HG03108 (cell line): ENCODE measurements at regions not wholly inside any gene's neighbourhood (a gene's known extent, or its start where the extent isn't known, plus 50 kb on each side); places are given as distances from the start of the nearest gene placed in this dataset.
"Not testable (repeated sequence)": the region's sequence is repeated elsewhere in the genome, so short reads cannot be mapped to it uniquely, and the experiment has no call there.

Experiments used
- ATAC-seq: cut with Tn5 transposase; IDR thresholded peaks from one replicate; pipeline ENCODE4 v1.9.1; 2021; ENCODE audit warnings: moderate library complexity; ENCODE audit not compliant: unreplicated experiment

DNA sequence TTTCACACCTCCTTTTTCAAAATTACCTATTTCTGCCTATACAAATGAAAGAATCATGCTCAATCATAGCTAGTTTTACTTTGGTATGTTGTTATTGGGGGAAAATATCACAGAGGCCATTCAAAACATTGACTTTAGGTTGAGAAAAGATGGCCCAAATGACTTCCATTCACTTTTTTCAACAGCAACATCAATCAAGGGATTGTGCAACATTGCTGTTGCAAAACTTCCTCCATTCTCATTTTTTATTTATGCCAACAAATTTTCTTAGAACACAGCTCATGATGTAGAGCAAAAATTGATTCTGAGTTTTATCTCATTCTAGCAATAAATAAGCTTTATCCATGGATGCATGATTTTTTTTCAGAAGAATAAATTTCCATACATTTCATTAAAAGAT lies 93.6 kb upstream of the RORB start:
- no peak for ATAC-seq

DNA sequence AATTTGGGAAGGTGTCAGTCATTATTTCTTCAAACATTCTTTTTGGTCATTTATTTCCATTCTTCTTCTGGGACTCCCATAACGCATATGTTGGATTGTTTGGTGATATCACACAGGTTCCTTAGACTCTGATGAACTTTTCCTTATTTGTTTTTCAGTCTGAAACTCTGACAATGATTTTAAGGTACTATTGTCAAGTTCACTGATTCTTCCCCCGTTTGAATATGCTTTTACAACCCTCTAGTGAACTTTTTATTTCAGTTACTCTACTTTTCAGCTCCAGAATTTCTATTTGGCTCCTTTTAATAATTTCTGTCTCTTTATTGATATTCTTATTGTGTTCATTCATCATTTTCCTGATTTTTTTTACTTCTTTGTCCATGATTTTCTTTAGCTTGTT lies 92.5 kb upstream of the RORB start:
- no peak for ATAC-seq

DNA sequence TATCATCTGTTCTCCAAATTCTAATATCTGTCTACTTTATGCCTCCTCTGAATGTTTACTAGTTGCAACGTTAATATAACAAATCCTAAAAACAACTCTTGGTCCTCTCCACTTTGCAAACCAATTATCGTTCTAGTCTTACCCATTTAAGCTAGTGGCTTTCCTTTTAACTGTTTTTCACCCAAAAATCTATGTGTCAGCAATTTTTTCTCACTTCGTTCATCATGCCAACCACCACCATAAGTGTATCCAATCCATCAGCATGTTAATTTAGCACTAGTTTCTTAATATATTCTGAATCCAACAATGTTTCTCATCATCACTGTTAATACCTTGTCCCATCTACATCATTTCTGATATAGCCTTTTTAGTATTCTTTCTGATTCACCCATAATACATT lies 90.0 kb upstream of the RORB start:
- ATAC-seq, result no peak

DNA sequence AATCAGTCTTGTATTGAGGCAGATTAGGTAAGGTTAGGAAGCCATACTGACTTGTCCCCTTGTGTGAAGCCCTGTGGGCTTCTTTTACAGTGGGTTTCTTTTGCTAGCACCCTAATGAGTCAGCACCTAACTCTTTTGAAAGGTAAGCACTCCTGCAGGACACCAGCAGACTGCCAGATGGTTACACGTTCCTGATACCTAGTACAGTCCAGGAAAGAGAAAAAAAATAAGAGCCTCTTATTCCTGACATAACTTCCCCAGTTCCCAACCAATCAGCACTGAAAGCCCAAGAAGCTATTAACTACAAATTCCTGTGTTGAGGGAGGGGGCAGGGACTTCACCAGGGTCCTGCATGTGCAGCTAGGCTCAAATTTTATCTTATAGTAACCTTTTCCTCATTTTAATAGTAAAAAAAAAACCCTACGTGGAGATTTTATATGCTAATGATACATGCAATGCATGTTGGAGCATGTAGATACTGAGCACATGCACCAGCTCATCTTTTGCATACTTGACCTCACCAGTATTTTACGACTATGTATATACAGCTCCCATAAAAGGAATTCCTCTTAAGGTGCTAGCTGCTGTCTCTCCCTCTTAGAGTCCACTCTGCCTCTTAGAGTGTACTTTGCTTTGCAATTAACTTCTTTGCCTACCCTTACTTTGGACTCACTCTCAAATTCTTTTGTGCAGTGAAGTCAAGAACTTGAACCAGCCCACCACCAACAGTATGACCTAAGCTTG lies 84.7 kb upstream of the RORB start:
- no peak for ATAC-seq

DNA sequence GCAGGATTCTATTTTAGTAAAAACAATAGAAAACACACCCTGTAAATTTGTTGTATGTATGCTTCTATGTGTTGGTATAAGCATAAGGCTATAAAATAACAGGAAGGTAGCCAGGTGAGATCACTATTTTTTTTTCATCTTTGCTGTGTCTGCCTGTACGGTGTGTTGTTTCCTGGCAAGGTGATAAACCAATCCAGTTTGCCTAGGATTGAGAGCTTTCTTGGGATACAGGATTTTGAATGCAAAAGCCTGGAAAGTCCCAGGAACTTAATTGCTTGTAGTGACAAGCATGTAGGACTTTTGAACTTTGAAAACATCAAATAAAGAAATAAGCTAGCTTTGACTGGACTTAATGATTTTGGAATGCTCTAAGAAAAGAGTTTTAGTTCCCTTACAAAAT lies 83.3 kb upstream of the RORB start:
- ATAC-seq, result no peak

DNA sequence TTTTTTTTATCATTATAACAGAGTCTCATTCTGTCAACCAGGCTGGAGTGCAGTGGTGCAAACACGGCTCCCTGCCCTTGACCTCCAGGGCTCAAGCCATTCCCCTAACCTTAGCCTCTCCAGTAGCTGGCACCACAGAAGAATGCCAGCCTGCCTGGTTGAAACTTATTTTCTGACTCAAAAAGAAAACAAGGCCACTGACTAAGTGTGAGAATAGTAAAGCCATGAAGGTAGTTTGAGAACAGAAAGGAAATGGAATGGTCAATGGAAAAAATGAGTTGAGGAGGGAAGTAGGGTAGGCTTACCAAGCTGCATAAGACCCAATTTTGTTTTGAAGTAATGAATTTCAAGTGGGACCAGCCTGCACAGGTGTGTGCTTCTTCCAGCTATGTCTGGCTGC lies 82.8 kb upstream of the RORB start:
- no peak for ATAC-seq

DNA sequence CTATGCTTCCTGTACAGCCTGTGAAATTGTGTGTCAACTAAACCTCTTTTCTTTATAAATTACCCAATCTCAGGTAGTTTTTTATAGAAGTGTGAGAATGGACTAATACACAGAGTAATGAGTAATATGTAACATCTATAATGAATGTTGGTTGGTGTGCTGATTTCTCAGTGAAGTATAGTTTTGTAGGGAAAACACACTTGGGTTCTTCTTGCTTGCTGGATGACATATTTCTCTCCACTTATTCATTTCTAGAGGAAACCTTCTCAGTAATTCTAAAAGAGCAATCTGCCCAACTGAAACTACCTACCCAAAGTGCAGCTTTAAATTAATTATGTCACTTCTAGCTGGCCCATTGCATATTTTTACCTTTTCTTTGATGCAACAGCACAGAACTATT lies 81.1 kb upstream of the RORB start:
- no peak for ATAC-seq

DNA sequence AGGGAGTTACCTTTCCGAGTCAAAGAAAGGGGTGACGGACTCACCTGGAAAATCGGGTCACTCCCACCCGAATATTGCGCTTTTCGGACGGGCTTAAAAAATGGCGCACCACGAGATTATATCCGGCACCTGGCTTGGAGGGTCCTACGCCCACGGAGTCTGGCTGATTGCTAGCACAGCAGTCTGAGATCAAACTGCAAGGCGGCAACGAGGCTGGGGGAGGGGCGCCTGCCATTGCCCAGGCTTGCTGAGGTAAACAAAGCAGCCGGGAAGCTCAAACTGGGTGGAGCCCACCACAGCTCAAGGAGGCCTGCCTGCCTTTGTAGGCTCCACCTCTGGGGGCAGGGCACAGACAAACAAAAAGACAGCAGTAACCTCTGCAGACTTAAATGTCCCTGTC lies 72.6 kb upstream of the RORB start:
- not testable (repeated sequence) for ATAC-seq

DNA sequence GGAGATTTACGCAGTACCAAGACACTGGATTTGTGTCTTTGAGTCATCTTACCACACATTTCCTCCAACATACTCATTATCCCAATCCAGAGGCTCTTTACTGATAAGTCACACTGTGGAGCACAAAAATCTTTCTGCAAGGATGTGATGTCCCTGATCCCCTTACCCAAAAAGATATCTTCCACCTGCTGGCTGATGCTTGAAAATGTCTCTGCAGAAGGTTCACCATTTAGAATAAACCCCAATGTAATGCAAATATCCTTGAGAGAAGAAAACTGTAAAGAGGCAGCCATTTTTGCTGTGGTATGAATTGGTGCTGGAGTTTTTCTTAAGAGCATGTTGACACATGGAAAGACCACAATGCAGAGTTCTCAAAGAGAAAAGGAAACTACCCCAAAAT lies 65.7 kb upstream of the RORB start:
- ATAC-seq, result no peak

DNA sequence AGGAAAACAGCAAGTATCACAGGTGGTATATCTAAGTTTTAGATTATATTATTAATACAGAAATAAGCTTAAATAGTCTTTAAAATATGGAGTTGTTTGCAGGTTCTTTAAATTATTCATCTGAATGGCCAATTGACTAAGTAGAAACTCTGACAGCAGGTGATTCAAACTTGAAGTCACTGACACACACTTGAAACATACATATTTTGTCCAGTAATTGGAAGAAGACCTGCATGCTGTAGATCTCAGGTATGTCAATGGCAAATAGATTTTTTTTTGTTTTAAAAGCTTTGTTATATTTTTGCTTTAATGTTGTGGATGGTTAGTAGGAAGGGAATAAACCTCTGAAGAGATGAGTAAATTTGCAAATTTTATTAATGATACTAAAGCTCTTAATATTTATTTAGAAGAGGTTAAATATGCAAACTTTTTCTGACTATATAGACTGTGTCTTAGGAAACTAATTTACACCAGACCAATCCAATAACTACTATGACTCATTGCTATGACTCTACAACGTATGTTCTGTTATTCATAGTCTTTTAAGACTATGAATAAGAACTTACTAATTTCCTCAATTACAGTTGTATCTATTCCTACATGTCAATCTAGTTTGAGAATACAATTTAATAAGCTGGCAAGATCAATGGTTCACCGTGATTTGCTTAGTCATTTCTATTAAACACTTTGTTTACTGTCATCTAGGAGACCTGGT lies 53.9 kb upstream of the RORB start:
- no peak for ATAC-seq

DNA sequence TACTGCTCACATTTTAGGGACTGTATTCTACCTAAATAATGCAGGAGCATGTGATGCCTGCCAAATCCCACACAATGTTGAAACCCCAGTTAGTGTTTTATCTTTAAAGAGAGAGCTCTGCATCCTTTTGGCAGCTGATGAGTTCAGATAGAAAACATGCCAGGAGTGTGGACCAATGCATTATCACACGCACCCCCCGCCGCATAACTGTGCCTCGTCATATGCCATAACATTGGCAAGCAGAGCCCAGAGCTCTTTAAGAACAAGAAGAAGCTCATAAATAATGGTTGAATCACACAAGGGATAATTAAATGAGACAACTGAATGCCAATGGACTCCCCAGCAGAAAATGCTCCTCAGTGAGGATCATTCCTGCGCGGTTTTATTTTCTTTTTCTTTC lies 52.8 kb upstream of the RORB start:
- no peak for ATAC-seq
